Activated T-cell treated with anti-CD3 and anti-CD28 coated beads, Interleukin-2, amount 50 U/mL, for 4 hours (primary cell): ENCODE measurements at regions not wholly inside any gene's neighbourhood (a gene's known extent, or its start where the extent isn't known, plus 50 kb on each side); places are given as distances from the start of the nearest gene placed in this dataset.

Experiments
- ATAC-seq, 2 donors: fragments of 200-7000 bp; cut with Tn5 transposase; one replicate each; pipeline ENCODE4 v1.10.0; 2021
- DNase-seq: peaks from one replicate; pipeline ENCODE4 v3.0.0-alpha.2; 2020
- H3K27me3 Mint-ChIP-seq: one replicate; pipeline ENCODE4 v1.8.0; 2021; ENCODE audit warnings: low read depth, mixed read lengths
- H3K36me3 Mint-ChIP-seq: one replicate; pipeline ENCODE4 v1.8.0; 2022; ENCODE audit warnings: mixed read lengths; ENCODE audit not compliant: insufficient read depth
- H3K4me1 Mint-ChIP-seq: one replicate; pipeline ENCODE4 v1.8.0; 2021; ENCODE audit warnings: low read depth, mixed read lengths
- H3K4me3 Mint-ChIP-seq: one replicate; pipeline ENCODE4 v1.8.0; 2021; ENCODE audit warnings: mild to moderate bottlenecking, moderate library complexity, mixed read lengths
- H3K9me3 Mint-ChIP-seq: one replicate; pipeline ENCODE4 v1.8.0; 2021; ENCODE audit warnings: mixed read lengths

DNA sequence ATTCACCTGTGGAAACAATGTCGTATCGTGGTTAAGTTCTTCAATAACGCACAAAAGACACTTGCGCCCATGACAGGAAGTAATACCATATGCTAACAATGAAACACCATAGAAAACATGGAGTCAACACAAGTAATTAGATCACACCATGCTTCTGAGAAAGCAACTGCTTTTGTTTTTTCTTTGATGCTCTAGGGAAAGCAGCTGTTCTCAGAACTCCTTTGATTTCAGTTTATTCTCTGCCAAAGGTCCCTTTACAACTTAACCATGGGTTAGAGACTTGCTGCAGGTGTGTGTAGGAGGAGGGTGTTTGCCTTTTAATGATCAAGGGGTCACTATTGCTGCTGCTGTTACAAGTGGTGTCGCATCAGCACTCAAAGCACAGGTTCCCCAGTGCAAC, 324.0 kb upstream of the SLCO3A1 start:
- Mint-ChIP-seq H3K27me3 (peaks cover 6% of the 10 kb centered on the region), H3K4me3 (no peak overlapping the region), H3K9me3 (no peaks in the 10 kb centered on the region), H3K4me1 (peaks cover 16% of the 10 kb centered on the region), H3K36me3 (no peaks in the 10 kb centered on the region)
- ATAC-seq (no peak), DNase-seq (no peak)

DNA sequence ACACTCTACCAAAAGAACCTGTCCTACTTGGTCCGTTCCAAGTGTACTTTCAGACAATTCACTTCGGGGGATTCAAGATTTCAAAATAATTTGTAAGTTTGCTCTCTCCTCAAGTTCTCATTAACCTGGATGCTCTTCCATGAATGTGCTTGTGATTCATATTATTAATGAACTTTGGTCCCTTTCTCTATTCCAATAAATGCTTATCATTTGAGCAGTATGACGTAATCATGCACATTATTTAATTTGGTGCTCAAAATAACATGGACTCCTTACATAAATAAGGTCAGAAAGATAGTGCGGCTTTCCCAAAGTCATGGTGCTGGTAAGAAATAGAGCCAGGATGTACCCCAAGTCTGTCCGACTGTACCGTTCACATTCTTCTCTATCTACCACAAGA, 323.2 kb upstream of the SLCO3A1 start:
- Mint-ChIP-seq H3K27me3 (peaks cover 6% of the 10 kb centered on the region), H3K4me3 (no peak overlapping the region), H3K4me1 (peaks cover 16% of the 10 kb centered on the region), H3K9me3 (no peaks in the 10 kb centered on the region), H3K36me3 (no peaks in the 10 kb centered on the region)
- ATAC-seq: no peak
- DNase-seq: no peak

DNA sequence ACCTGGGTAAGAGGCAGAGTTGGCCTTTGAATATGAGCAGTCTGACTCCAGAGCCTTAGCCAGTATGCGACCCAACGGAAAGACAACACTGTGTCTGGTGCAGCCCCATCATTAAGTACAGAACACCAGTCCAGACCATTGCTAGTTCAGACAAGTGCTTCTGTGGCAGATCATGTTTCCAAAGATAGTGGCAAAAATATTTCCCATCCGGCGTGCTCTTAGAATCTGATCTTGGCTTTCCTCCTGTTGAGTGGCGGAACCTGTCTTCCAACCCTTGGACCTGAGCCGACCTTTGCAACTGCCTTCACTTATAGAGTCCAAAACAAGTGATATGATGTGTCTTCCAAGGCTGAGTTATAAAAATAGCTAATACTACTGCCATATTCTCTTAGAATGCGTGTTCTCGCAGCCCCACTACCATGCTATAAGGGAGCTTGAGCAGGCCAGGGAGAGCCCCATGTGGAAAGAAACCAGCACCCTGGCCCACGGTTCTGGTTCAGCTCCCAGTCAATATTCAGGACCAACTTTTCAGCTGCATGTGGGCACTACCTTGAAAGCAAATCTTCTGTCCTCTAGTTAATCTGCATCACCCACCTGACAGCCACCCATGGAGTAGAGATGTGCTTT, 322.4 kb upstream of the SLCO3A1 start:
- no peak for ATAC-seq
- Mint-ChIP-seq H3K4me3 (no peak overlapping the region), H3K36me3 (no peaks in the 10 kb centered on the region), H3K4me1 (peaks cover 16% of the 10 kb centered on the region), H3K27me3 (peaks cover 6% of the 10 kb centered on the region), H3K9me3 (no peaks in the 10 kb centered on the region)
- DNase-seq: no peak

DNA sequence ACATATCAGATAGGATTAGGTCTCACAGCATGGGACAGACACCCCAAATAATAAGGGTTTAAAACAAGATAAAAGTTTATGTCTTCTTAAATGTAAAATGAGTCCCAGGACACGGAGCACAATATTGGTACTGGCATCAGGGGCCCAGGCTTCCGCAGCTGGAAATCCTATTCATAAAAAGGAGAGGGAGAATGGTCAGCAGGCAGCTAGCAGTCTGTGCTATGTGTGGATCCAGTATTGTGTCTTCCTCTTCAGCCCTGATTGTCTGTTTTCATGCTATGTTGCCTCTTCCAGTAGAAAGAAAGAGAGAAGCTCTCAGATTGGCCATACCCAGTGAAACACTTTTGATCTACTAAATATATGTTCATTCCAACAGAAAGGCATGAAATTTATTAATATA, 319.3 kb upstream of the SLCO3A1 start:
- no peak for DNase-seq
- no peak overlapping the region for H3K4me3 Mint-ChIP-seq
- no peaks in the 10 kb centered on the region for H3K9me3 Mint-ChIP-seq
- peaks cover 11% of the 10 kb centered on the region for H3K4me1 Mint-ChIP-seq
- ATAC-seq: no peak
- no peaks in the 10 kb centered on the region for H3K27me3 Mint-ChIP-seq
- H3K36me3 Mint-ChIP-seq: no peaks in the 10 kb centered on the region

DNA sequence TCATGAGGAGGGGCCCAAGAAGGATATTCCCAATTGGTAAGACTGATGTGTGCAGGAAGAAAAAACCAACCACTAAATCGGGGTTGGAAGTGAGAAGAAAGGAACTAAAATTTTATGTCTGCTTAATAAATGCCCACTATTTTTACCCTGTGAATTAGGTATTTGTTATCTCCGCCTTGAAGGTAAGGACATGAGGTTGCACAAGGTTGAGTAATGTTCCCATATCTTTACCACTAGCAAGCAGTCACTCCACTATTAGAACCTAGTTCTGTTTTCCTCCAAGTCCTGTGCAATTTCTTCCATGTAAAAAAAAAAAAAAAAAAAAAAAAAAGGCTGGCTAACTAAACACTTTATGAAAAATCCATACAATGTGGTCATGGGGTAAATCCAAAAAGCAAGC, 318.5 kb upstream of the SLCO3A1 start:
- peaks cover 4% of the 10 kb centered on the region for H3K4me1 Mint-ChIP-seq
- no peak for DNase-seq
- no peaks in the 10 kb centered on the region for H3K36me3 Mint-ChIP-seq
- ATAC-seq: no peak
- no peaks in the 10 kb centered on the region for H3K9me3 Mint-ChIP-seq
- no peak overlapping the region for H3K4me3 Mint-ChIP-seq
- H3K27me3 Mint-ChIP-seq: peaks cover under 1% of the 10 kb centered on the region

DNA sequence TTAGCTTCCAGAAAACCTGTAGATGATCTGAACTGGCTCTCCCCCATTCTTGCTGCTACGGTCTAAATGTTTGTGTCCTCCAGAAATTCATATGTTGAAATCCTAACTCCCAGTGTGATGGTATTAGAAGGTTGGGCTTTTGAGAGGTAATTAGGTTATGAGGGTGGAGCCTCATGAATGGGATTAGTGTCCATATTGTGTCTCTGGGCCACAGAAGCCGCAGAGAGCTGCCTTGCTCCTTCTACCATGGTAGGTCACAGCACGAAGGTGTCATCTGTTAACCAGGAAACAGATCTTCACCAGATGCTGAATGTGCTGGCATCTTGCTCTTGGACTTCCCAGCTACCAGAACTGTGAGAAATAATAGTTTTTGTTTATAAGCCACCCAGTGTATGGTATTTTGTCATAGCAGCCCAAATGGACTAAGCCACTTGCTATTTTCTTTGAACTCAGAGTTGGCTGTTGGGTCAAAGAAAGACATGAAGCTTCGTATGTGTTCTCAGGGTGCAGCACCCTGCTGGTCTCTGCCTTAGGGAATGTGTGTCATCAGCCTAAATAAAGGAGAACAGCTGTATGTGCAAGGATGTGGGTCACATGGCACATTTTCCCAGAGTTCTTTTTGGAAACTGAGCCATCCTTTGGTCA, 317.5 kb upstream of the SLCO3A1 start:
- Mint-ChIP-seq H3K4me3 (no peak overlapping the region), H3K27me3 (peaks cover 2% of the 10 kb centered on the region), H3K9me3 (no peaks in the 10 kb centered on the region), H3K36me3 (no peaks in the 10 kb centered on the region), H3K4me1 (no peaks in the 10 kb centered on the region)
- DNase-seq: no peak
- no peak for ATAC-seq

DNA sequence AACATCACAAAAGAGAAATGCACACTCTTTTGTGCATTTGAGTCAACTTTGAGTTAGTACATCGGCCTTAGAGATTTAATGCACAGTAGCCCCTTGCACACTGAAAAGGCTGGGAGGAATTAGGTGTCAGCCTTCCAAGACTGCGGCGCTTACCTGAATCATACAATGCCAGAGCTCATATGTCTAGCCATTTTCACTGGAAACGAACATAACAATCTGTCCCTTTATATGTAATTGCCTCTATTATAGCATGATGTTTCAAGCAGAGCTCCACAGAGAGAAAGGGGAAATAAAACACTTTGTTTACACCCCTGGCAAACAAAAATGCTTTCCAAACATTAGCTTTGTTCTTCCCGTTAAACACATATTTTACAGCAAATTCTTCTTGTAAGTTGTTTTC, 315.7 kb upstream of the SLCO3A1 start:
- no peak for ATAC-seq
- no peak for DNase-seq
- no peak overlapping the region for H3K4me3 Mint-ChIP-seq
- no peaks in the 10 kb centered on the region for H3K9me3 Mint-ChIP-seq
- H3K27me3 Mint-ChIP-seq: peaks cover 2% of the 10 kb centered on the region
- H3K36me3 Mint-ChIP-seq: no peaks in the 10 kb centered on the region
- H3K4me1 Mint-ChIP-seq: no peaks in the 10 kb centered on the region

DNA sequence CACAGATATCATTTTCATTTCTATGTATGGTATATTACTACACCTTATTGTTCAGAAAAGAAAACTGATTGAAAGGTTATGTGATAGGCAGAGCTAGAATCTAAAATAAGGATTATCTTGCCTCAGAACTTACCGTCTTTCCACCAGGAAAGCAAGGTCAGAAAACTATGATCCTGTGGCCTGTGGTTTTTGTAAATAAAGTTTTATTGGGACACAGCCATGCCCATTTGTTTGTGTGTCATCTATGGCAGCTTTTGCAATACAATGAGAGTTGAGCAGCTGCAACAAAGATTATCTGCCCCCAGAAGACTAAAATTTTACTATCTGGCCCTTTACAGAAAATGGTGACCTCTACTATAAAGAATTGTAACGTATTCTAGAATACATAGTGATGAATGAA, 314.7 kb upstream of the SLCO3A1 start:
- Mint-ChIP-seq H3K36me3 (no peaks in the 10 kb centered on the region), H3K4me1 (no peaks in the 10 kb centered on the region)
- no peak for ATAC-seq

DNA sequence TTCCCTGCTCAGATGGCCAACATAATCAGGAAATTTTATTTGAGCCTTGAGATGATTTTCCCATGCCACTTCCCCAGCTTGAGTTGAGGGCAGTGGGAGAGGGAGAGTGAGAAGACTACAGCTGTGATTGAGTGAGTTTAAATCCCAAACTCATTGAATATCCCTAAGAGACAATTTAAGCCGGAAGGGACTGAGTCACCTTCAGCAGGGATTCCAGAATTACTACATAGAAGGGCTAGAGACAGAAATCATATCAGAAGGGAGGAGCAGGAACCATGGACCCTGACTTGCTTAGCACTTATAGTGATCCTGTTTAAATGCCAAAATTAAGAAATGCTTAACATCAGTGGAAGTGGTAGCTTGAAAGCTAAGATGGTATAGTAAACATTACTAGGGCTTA, 312.2 kb upstream of the SLCO3A1 start:
- DNase-seq (no peak), ATAC-seq (no peak)
- Mint-ChIP-seq H3K36me3 (no peaks in the 10 kb centered on the region), H3K27me3 (peaks cover 7% of the 10 kb centered on the region), H3K4me1 (no peaks in the 10 kb centered on the region), H3K4me3 (no peak overlapping the region), H3K9me3 (no peaks in the 10 kb centered on the region)

More for the DNA sequence above, 314.7 kb upstream of the SLCO3A1 start:
- no peak for DNase-seq
- H3K9me3 Mint-ChIP-seq: no peaks in the 10 kb centered on the region
- peaks cover 2% of the 10 kb centered on the region for H3K27me3 Mint-ChIP-seq
- no peak overlapping the region for H3K4me3 Mint-ChIP-seq

DNA sequence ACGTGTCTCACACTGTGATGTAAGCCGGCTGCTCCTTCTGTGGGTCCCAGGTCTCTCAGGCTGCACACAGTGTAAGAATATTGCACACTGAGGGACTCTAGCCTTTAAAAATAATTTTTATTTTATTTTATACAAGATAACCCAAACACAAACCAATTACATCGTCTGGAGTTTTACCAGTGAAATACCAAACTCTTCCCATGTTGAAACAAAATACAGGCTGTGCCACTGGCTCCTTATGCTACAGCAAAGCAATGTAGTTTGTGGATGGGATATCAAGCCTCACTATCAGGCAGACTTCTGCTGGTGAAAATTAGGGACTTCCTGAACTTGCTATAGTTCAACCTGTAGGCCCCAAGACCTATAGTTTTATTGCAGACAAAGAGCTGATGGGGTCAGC, 311.3 kb upstream of the SLCO3A1 start:
- H3K4me3 Mint-ChIP-seq: no peak overlapping the region
- DNase-seq (no peak), ATAC-seq (no peak)
- H3K9me3 Mint-ChIP-seq: no peaks in the 10 kb centered on the region
- no peaks in the 10 kb centered on the region for H3K36me3 Mint-ChIP-seq
- H3K27me3 Mint-ChIP-seq: peaks cover 7% of the 10 kb centered on the region
- H3K4me1 Mint-ChIP-seq: no peaks in the 10 kb centered on the region

DNA sequence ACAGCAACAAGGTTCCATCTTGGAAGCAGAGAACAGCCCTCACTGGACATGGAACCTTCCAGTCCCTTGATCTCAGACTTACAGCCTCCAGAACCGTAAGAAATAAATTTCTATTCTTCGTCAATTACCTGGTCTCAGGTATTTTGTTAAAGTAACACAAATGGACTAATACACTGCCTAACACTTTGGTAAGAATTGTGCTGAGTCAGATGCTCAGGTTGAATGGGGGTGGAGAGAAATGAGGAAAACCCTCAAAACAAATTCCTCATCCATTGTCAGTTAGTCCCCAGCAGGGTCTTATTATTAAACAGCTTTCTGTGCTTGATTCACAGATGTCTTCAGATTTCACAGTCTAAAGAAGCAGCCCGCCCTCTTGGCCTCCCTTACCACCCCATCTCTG, 306.2 kb upstream of the SLCO3A1 start:
- H3K36me3 Mint-ChIP-seq: no peaks in the 10 kb centered on the region
- no peak for ATAC-seq
- H3K9me3 Mint-ChIP-seq: no peaks in the 10 kb centered on the region
- H3K27me3 Mint-ChIP-seq: peaks cover 5% of the 10 kb centered on the region
- no peak for DNase-seq
- H3K4me3 Mint-ChIP-seq: no peak overlapping the region
- no peaks in the 10 kb centered on the region for H3K4me1 Mint-ChIP-seq

DNA sequence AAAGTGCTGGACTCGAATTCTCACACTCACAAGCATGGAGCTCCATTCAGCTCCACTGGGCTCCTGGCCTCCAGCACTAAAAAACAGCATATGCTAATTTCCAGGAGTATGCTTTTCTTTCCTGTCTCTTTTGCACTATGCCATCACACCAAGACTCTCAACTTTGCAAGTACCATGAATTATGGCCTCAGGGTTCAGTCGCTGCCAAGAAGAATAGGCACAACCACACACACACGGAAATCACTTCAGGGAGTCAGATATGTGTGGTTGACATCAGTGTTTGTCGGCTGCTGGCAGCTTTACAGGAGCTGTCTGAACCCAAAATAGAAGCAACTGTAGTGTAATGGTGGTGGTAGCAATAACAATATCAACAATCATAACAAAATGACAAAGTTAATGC, 305.0 kb upstream of the SLCO3A1 start:
- H3K27me3 Mint-ChIP-seq: peaks cover 5% of the 10 kb centered on the region
- H3K4me3 Mint-ChIP-seq: no peak overlapping the region
- no peak for DNase-seq
- ATAC-seq: no peak
- H3K36me3 Mint-ChIP-seq: no peaks in the 10 kb centered on the region
- no peaks in the 10 kb centered on the region for H3K4me1 Mint-ChIP-seq
- H3K9me3 Mint-ChIP-seq: no peaks in the 10 kb centered on the region

DNA sequence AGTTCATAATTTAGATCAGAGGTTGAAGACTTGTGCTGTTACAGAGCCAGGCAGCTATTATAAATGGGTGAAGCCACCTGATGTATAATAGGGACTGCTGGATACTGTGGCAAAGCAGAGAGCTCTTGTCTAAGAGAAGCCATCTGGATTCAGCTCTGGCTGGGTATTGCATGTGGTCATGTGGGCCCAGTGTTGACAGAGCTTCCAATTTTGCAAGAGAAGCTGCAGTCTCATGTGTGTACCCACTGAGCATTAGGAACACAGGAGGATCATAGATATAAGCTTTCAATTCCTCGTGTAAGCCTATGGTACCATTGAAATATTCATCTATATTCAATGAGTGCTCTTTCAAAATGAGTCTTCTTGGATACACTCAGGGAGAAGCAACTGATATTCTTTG, 303.9 kb upstream of the SLCO3A1 start:
- DNase-seq (no peak), ATAC-seq (no peak)
- Mint-ChIP-seq H3K36me3 (no peaks in the 10 kb centered on the region), H3K9me3 (no peaks in the 10 kb centered on the region), H3K27me3 (peaks cover 5% of the 10 kb centered on the region), H3K4me3 (no peak overlapping the region), H3K4me1 (no peaks in the 10 kb centered on the region)

DNA sequence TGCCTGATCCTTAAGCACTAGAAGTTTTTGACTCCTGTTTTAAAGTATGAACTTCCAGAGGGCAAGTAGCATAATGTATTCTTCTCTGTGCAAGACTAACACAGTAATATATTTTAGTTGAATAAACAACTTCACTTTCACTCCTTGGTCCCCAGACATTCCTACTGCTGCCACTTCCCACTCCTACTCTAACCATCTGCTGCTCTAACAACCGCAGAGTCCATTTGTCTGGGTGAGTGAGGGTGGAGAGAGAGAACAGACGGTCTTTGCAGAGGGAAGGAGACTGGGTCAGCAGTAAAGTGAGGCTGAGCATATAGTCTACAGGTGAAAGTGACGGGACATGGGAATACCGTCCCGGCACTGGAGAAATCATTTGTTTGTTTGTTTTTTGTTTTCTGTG, 301.0 kb upstream of the SLCO3A1 start:
- H3K4me1 Mint-ChIP-seq: no peaks in the 10 kb centered on the region
- no peak for DNase-seq
- H3K27me3 Mint-ChIP-seq: no peaks in the 10 kb centered on the region
- H3K36me3 Mint-ChIP-seq: no peaks in the 10 kb centered on the region
- H3K4me3 Mint-ChIP-seq: no peak overlapping the region
- no peaks in the 10 kb centered on the region for H3K9me3 Mint-ChIP-seq
- no peak for ATAC-seq

DNA sequence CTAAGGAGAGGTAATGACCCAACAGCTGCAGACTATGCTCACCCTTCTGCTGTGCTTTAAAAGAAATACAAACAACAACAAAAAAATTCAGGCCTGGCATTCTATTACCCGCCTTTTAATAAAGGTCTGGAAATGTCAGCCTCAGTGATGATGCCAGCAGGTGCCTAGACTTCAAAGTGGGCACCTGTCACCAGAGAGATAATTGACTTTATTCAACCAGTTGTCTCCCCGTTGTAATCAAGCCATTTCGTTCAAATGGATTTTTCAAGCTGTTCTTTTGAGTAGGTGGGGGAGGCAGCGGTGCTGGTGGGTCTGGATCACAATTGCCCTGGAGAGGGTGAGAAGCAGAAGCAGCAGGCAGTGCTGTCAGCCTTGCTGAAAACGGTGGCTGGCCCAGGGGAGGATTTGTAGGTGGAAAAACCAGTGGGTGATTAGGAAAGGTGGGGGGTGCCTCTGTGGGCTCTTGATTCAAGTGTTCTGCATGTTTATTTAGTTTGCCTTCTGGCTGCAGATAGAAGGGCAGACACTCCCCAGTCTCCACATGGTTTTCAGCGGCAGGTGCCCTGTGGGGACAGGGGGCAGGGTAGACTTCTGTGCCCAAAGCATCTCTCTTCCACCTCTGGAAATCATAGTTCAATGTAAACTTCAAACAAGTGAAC, 300.2 kb upstream of the SLCO3A1 start:
- ATAC-seq (no peak), DNase-seq (no peak)
- Mint-ChIP-seq H3K36me3 (no peaks in the 10 kb centered on the region), H3K9me3 (no peaks in the 10 kb centered on the region), H3K4me3 (no peak overlapping the region), H3K4me1 (no peaks in the 10 kb centered on the region), H3K27me3 (no peaks in the 10 kb centered on the region)
